Tibial artery (tissue), 4 donors: ENCODE measurements at regions not wholly inside any gene's neighbourhood (a gene's known extent, or its start where the extent isn't known, plus 50 kb on each side); places are given as distances from the start of the nearest gene placed in this dataset.
"Not testable (repeated sequence)": the region's sequence is repeated elsewhere in the genome, so short reads cannot be mapped to it uniquely, and the experiment has no call there.

ENCODE experiments used
- DNase-seq, 2 donors: peaks; one replicate each; pipeline ENCODE4 v3.0.0-alpha.2; 2019
- H3K27ac ChIP-seq, 2 donors: fragments of 200-600 bp; sonication (generic) in 1 of 2; 1 replicate in 1 of 2; 2 replicates in 1 of 2; pipeline ENCODE4 v1.5.1; 2018 to 2019; ENCODE audit warnings: mild to moderate bottlenecking in 1 of 2
- H3K27me3 ChIP-seq, 2 donors: fragments of 200-600 bp; sonication (generic) in 1 of 2; one replicate each; pipeline versions ENCODE4 v1.5.1 to v1.6.0; 2016 to 2019
- H3K36me3 ChIP-seq, 3 donors: fragments of 200-600 bp; sonication (generic) in 2 of 3; one replicate each; pipeline ENCODE4 v1.5.1; 2016 to 2019; ENCODE audit warnings: mild to moderate bottlenecking in 2 of 3
- H3K4me1 ChIP-seq, 4 donors: fragments of 200-600 bp; sonication (generic) in 2 of 4; 1 replicate in 3 of 4; 2 replicates in 1 of 4; pipeline ENCODE4 v1.5.1; 2016 to 2019
- H3K4me3 ChIP-seq, 2 donors: fragments of 200-600 bp; sonication (generic) in 1 of 2; 1 replicate in 1 of 2; 2 replicates in 1 of 2; pipeline ENCODE4 v1.5.1; 2018 to 2019; ENCODE audit warnings: mild to moderate bottlenecking in 2 of 2
- H3K9me3 ChIP-seq, 3 donors: fragments of 200-600 bp; sonication (generic) in 1 of 3; one replicate each; pipeline ENCODE4 v1.5.1; 2016 to 2019
- CTCF ChIP-seq, 2 experiments: fragments of 200-600 bp in 1 of 2; fragments of 450-650 bp in 1 of 2; IDR thresholded peaks; one replicate each; pipeline ENCODE4 v1.5.1; 2017 to 2019; ENCODE audit warnings: antibody characterized with exemption in 2 of 2, mild to moderate bottlenecking in 1 of 2, moderate library complexity in 1 of 2
- intact Hi-C: fragments of 100-400 bp; cut with DNase I; formaldehyde crosslinking; loops from one replicate; pipeline ENCODE4 v1.15.0; 2023; ENCODE audit warnings: low total_unique reads

DNA sequence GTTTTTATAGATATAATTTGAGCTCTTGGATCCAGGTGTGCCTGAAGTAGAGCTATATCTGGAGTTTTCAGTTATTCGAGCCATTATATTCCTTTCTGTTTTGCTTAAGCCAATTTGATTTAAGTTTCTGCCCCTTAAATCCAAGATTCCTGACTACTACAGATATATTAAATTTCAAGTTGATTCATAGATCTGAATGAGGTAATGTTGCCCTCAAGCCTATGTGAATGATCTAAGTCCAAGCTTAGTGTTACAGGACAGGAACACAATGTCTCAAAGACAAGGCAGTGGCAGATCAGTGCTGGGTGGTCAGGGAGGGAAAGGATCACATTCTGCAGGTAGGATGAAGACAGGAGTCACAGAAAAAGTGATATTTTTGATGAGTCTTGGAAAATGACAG is 75.7 kb upstream of the CTBP2 start:
- no peak for DNase-seq
- peaks cover 0 to 8% of the 10 kb centered on the region in 2 donors for H3K27me3 ChIP-seq
- no peak for TF ChIP-seq CTCF (IDR thresholded peaks at IDR 0.05)
- peaks cover 0 to 15% (median 8%) of the 10 kb centered on the region in 3 donors for H3K9me3 ChIP-seq
- H3K4me1 ChIP-seq, result no peaks in the 10 kb centered on the region
- intact Hi-C loops, result no loop called here
- no peaks in the 10 kb centered on the region for H3K36me3 ChIP-seq
- H3K4me3 ChIP-seq, result no peak overlapping the region
- H3K27ac ChIP-seq, result no peak overlapping the region

DNA sequence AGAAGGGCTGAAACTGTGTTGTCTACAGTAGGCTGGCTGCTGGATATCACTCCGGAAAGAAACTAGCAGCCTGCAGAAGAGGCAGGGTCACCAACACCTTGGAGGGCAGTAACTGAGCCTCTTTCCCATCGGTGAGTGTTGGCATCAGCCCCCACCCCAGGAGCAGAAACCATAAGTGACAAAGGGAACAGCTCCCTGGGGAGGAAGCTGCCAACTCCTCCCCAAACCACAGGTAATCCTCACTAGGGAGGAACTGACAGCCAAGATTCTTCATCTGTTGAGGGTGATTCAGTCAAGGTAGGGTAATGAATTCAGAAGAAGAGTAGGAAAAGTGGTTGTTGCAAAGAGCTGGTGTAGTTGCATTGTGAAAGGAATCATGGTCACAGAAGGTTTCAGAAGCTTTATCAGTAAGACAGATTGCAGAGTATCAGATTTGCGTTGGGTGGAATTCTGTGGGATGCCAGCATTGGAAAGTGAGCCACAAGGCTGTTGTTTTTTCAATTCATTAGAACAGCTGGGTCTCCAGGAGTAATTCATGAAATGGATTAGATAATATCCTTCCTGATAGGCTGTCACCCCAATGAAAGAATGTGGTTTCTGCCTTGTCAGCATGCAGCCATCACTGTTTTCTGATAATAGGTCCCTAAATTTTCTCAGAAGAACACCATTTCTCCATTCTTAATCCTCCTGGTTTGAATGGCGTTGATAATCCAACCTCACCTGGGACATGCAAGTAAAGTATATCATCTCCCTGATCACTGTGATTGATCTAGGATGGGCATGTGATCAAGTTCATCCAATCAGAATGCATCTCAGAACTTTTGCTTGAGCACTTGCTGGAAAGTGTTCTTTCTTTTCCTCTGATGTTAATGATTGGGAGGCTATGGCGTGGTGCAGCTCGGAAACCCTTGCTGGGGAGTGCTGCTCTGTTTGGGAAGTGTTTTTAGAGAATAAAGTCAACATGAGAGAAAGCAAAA is 75.0 kb upstream of the CTBP2 start:
- Histone ChIP-seq H3K36me3 (no peaks in the 10 kb centered on the region), H3K4me1 (no peaks in the 10 kb centered on the region), H3K9me3 (peaks cover 0 to 15% (median 8%) of the 10 kb centered on the region in 3 donors), H3K27ac (no peak overlapping the region), H3K4me3 (no peak overlapping the region), H3K27me3 (peaks cover 0 to 5% of the 10 kb centered on the region in 2 donors)
- peak in 1 of 2 donors; percentile 6 for DNase-seq
- intact Hi-C loops, result no loop called here
- TF ChIP-seq CTCF (IDR thresholded peaks at IDR 0.05), result no peak

- H3K4me1 ChIP-seq, H3K27ac ChIP-seq, H3K27me3 ChIP-seq, H3K36me3 ChIP-seq, H3K4me3 ChIP-seq, intact Hi-C loops: not testable (repeated sequence)
- peak in 1 of 2 donors; percentile 4 for DNase-seq
- peaks cover 0 to 15% (median 8%) of the 10 kb centered on the region in 3 donors for H3K9me3 ChIP-seq
These were observed 74.2 kb upstream of the CTBP2 start for GRCh38 chr10:125234576-125234975.

- no peak for DNase-seq
- TF ChIP-seq CTCF (IDR thresholded peaks at IDR 0.05), result no peak
- Histone ChIP-seq H3K9me3 (peaks cover 0 to 10% (median 6%) of the 10 kb centered on the region in 3 donors), H3K27me3 (peaks cover 0 to 5% of the 10 kb centered on the region in 2 donors), H3K4me3 (no peak overlapping the region), H3K27ac (no peak overlapping the region), H3K36me3 (no peaks in the 10 kb centered on the region), H3K4me1 (no peaks in the 10 kb centered on the region)
- intact Hi-C loops, result no loop called here
These were observed 73.4 kb upstream of the CTBP2 start for GRCh38 chr10:125233726-125234125.

GRCh38 chr10:125232841-125233240 is 72.5 kb upstream of the CTBP2 start:
- Histone ChIP-seq H3K27ac (no peak overlapping the region), H3K27me3 (peaks cover 0 to 5% of the 10 kb centered on the region in 2 donors), H3K4me1 (no peaks in the 10 kb centered on the region), H3K36me3 (no peaks in the 10 kb centered on the region), H3K9me3 (peaks cover 0 to under 1% (median 0%) of the 10 kb centered on the region in 3 donors), H3K4me3 (no peak overlapping the region)
- no peak for TF ChIP-seq CTCF (IDR thresholded peaks at IDR 0.05)
- DNase-seq, result no peak
- intact Hi-C loops, result no loop called here

- Histone ChIP-seq H3K4me1 (no peaks in the 10 kb centered on the region), H3K9me3 (no peaks in the 10 kb centered on the region), H3K27me3 (peaks cover 0 to 10% of the 10 kb centered on the region in 2 donors), H3K36me3 (no peaks in the 10 kb centered on the region), H3K27ac (no peak overlapping the region), H3K4me3 (no peak overlapping the region)
- DNase-seq, result no peak
- TF ChIP-seq CTCF (IDR thresholded peaks at IDR 0.05), result no peak
- intact Hi-C loops, result no loop called here
These were observed 71.6 kb upstream of the CTBP2 start for GRCh38 chr10:125231813-125232475.
